GM23248 (cell line): ENCODE measurements at regions not wholly inside any gene's neighbourhood (a gene's known extent, or its start where the extent isn't known, plus 50 kb on each side); places are given as distances from the start of the nearest gene placed in this dataset.

Source experiments
- EZH2 ChIP-seq: fragments of 200-600 bp; sonication (generic); IDR thresholded peaks from 2 replicates; pipeline ENCODE4 v1.6.1; 2018; ENCODE audit warnings: antibody characterized with exemption, mild to moderate bottlenecking; ENCODE audit not compliant: insufficient read depth, poor library complexity, severe bottlenecking
- EZH2phosphoT487 ChIP-seq: fragments of 200-600 bp; sonication (generic); IDR thresholded peaks from 2 replicates; pipeline ENCODE4 v1.6.1; 2018; ENCODE audit warnings: antibody characterized with exemption, moderate library complexity, mild to moderate bottlenecking, low read depth; ENCODE audit not compliant: insufficient read depth

DNA sequence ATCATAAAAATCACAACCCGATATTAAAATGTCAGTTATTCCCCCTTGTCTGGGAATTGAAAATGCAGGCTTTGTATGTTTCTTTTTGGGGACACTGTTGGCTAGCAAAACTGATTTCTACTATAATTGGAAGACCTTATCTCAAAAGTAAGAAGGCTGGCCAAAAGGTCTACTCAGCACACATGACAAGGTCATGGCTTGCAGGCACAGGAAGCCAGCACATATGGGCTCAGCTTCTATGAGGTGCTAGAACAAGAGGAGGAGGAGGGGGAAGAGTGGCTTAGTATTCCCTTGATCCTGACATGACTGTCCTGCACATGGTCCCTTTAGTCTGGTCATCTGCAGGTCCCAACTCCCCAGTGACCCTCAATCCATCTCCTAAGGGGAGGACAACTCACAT is 681.2 kb downstream of the SQOR start:
- TF ChIP-seq EZH2phosphoT487 (no peak), EZH2 (no peak)
